HL-60 (cell line): ENCODE measurements at regions not wholly inside any gene's neighbourhood (a gene's known extent, or its start where the extent isn't known, plus 50 kb on each side); places are given as distances from the start of the nearest gene placed in this dataset.
A peak's percentile ranks its signal among the peaks of the same experiment; 100 is the strongest.

Experiments
- DNase-seq, 2 experiments: peaks; one replicate each; pipeline ENCODE4 v3.0.0-alpha.2; 2010 to 2020; ENCODE audit warnings: low read depth in 1 of 2, low spot score in 1 of 2
- H3K27ac ChIP-seq: fragments of 250-450 bp; sonication (Bioruptor Pico); replicated peaks from 2 replicates; pipeline ENCODE4 v1.5.1; 2020; ENCODE audit warnings: mild to moderate bottlenecking, moderate library complexity
- H3K27me3 ChIP-seq: fragments of 250-450 bp; sonication (Bioruptor Pico); 2 replicates; pipeline ENCODE4 v1.5.1; 2021; ENCODE audit warnings: mild to moderate bottlenecking, moderate library complexity; ENCODE audit not compliant: insufficient read depth, poor library complexity, severe bottlenecking
- H3K4me3 ChIP-seq: replicated peaks from 2 replicates; pipeline ENCODE4 v1.5.1; 2011; ENCODE audit warnings: mild to moderate bottlenecking, control low read depth, low read length; ENCODE audit not compliant: insufficient read depth
- CTCF ChIP-seq: IDR thresholded peaks from one replicate; pipeline ENCODE4 v1.5.1; 2011; ENCODE audit warnings: low read length, control low read depth, inconsistent platforms; ENCODE audit not compliant: insufficient read depth
- GABPA ChIP-seq: IDR thresholded peaks from 2 replicates; pipeline ENCODE4 v1.6.1; 2012; ENCODE audit warnings: low read depth
- POLR2AphosphoS5 ChIP-seq: IDR thresholded peaks from 2 replicates; pipeline ENCODE4 v1.6.1; 2012; ENCODE audit warnings: low read depth
- REST ChIP-seq: IDR thresholded peaks from 2 replicates; pipeline ENCODE4 v1.6.1; 2012; ENCODE audit warnings: low read depth; ENCODE audit not compliant: insufficient replicate concordance
- SPI1 ChIP-seq: IDR thresholded peaks from 2 replicates; pipeline ENCODE4 v1.6.1; 2012; ENCODE audit warnings: low read depth, mild to moderate bottlenecking, borderline replicate concordance

DNA sequence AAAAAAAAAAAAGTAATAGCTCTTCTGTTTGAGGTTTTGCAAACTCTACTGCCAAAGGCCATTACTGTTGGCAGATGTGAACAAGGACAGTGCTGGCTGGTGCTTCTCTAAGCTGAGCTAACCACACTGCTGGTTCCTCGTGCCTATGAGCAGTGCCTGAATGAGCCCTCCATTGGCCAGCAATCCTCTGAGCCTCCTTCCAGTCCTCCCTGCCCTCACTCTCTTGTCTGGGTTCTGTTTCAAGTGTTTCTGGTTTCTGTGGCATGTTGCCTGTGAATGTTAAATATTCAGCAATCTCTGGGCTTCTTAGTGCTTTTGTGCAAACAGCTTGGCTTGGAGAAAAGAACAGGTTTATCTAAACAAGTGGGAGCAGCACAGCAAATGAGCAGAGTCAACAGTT is 161.3 kb upstream of the AUTS2 start:
- Histone ChIP-seq H3K4me3 (no peak overlapping the region), H3K27me3 (no peaks in the 10 kb centered on the region), H3K27ac (no peak overlapping the region)
- peak in 1 of 2 experiments; percentile 29 for DNase-seq
- TF ChIP-seq GABPA, result no peak
- no peak for TF ChIP-seq POLR2AphosphoS5
- no peak for TF ChIP-seq SPI1
- TF ChIP-seq CTCF, result no peak
- TF ChIP-seq REST, result no peak

DNA sequence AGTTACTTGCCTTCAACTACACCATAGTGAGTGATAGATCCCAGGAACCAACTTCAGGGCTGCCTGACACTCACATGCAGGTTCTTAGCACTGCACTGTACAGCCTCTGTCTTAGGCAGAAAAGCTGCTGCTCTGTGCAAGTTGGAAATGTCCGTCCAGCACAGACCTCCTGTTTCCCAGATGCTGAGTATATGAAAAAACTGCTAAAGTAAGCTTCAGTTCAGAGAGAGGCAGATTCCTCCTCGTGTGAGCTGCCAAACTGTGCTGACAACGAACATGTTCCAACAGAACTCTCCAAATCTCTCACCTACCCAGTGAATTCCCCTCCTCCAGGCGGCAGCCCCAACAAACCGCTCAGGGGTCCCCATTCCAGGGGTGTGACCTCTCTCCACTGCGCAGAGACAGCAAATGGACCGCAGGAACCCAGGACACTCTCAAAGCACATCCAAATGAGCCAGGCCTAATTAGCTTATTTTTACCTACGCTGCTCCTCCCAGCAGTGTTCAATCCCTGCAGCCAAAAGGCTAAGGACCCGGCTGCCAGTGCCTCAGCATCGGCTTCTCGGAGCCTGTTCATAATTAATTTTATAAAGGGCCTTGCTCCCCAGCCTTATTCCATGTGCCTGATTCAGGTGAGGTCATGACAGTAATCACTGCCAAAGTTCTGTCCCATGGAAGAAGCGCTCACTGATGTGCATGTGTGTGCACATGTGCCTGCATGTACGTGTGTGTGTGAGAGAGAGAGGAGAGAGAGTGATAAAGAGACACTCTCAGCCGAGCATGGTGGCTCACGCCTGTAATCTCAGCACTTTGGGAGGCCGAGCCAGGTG is 159.5 kb upstream of the AUTS2 start:
- Histone ChIP-seq H3K27ac (no peak overlapping the region), H3K27me3 (no peaks in the 10 kb centered on the region), H3K4me3 (no peak overlapping the region)
- TF ChIP-seq GABPA (no peak), SPI1 (no peak), CTCF (no peak), POLR2AphosphoS5 (no peak), REST (no peak)
- DNase-seq, result no peak

DNA sequence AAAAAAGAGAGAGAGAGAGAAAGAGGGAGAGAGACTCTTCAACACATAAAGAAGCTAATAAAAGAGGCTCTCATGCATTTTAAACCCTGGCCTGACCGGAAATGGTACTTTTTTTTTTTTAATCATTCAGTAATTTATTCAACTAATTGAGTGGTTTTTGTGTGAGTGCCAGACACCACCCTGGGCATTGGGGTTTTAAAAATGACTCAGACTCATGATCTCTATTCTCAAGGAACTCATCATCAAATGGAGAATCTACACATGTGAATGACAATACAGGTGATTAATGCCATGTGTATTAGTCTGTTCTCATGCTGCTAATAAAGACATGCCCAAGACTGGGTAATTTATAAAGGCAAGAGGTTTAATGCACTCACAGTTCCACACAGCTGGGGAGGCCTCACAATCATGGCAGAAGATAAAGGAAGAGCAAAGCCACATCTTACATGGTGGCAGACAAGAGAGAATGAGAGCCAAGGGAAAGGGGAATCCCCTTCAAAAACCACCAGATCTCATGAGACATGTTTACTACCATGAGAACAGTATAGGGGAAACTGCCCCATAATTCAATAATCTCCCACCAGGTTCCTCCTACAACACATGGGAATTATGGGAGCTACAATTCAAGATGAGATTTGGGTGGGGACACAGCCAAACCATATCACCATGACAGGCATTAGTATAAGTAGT is 158.5 kb upstream of the AUTS2 start:
- no peak for DNase-seq
- Histone ChIP-seq H3K27ac (no peak overlapping the region), H3K27me3 (no peaks in the 10 kb centered on the region), H3K4me3 (no peak overlapping the region)
- no peak for TF ChIP-seq GABPA
- TF ChIP-seq CTCF, result no peak
- no peak for TF ChIP-seq REST
- TF ChIP-seq SPI1, result no peak
- no peak for TF ChIP-seq POLR2AphosphoS5
